Astrocyte (in vitro differentiated cells and primary cell): ENCODE measurements at regions not wholly inside any gene's neighbourhood (a gene's known extent, or its start where the extent isn't known, plus 50 kb on each side); places are given as distances from the start of the nearest gene placed in this dataset.

Source experiments
- DNase-seq: peaks from one replicate; pipeline ENCODE4 v3.0.0-alpha.2; 2010; ENCODE audit warnings: low read depth
- FAIRE-seq: peaks from 2 replicates; lab custom pipeline; 2011; peaks lifted over from hg19 to GRCh38; lab: Jason Lieb, UNC
- H2AFZ ChIP-seq: 2 replicates; pipeline ENCODE4 v1.6.0; 2012; ENCODE audit warnings: low read depth, low read length, inconsistent platforms
- H3K27ac ChIP-seq: 2 replicates; pipeline ENCODE4 v1.5.1; 2011; ENCODE audit warnings: low read depth, low read length, inconsistent platforms
- H3K27me3 ChIP-seq: 2 replicates; pipeline ENCODE4 v1.6.0; 2011; ENCODE audit warnings: low read length, inconsistent platforms; ENCODE audit not compliant: insufficient read depth
- H3K36me3 ChIP-seq: 2 replicates; pipeline ENCODE4 v1.5.1; 2011; ENCODE audit warnings: low read length, inconsistent platforms; ENCODE audit not compliant: insufficient read depth
- H3K4me1 ChIP-seq: 2 replicates; pipeline ENCODE4 v1.5.1; 2011; ENCODE audit warnings: low read length, inconsistent platforms; ENCODE audit not compliant: insufficient read depth
- H3K4me2 ChIP-seq: 2 replicates; pipeline ENCODE4 v1.6.0; 2012; ENCODE audit warnings: low read length, inconsistent platforms
- H3K4me3 ChIP-seq: 2 replicates; pipeline ENCODE4 v1.5.1; 2011; ENCODE audit warnings: low read depth, mild to moderate bottlenecking, low read length, inconsistent platforms; ENCODE audit not compliant: insufficient read depth
- H3K79me2 ChIP-seq: 2 replicates; pipeline ENCODE4 v1.6.0; 2012; ENCODE audit warnings: mild to moderate bottlenecking, low read length, inconsistent platforms; ENCODE audit not compliant: insufficient read depth
- H3K9ac ChIP-seq: 2 replicates; pipeline ENCODE4 v1.6.0; 2012; ENCODE audit warnings: mild to moderate bottlenecking, low read length, inconsistent platforms
- H3K9me3 ChIP-seq: 2 replicates; pipeline ENCODE4 v1.5.1; 2012; ENCODE audit warnings: low read depth, mild to moderate bottlenecking, low read length, inconsistent platforms; ENCODE audit not compliant: insufficient read depth
- H4K20me1 ChIP-seq: 2 replicates; pipeline ENCODE4 v1.6.0; 2012; ENCODE audit warnings: low read length, inconsistent platforms; ENCODE audit not compliant: insufficient read depth
- H3K27ac Mint-ChIP-seq: one replicate; pipeline ENCODE4 v1.8.0; 2021; ENCODE audit warnings: mild to moderate bottlenecking, mixed read lengths; ENCODE audit not compliant: unreplicated experiment
- H3K27me3 Mint-ChIP-seq: one replicate; pipeline ENCODE4 v1.8.0; 2021; ENCODE audit warnings: low read depth, mixed read lengths; ENCODE audit not compliant: unreplicated experiment
- H3K36me3 Mint-ChIP-seq: one replicate; pipeline ENCODE4 v1.8.0; 2021; ENCODE audit warnings: low read depth, mixed read lengths; ENCODE audit not compliant: unreplicated experiment
- H3K4me1 Mint-ChIP-seq: one replicate; pipeline ENCODE4 v1.8.0; 2021; ENCODE audit warnings: low read depth, mixed read lengths; ENCODE audit not compliant: unreplicated experiment
- H3K4me3 Mint-ChIP-seq: one replicate; pipeline ENCODE4 v1.8.0; 2021; ENCODE audit warnings: mild to moderate bottlenecking, moderate library complexity, mixed read lengths; ENCODE audit not compliant: unreplicated experiment
- H3K9me3 Mint-ChIP-seq: one replicate; pipeline ENCODE4 v1.8.0; 2021; ENCODE audit warnings: mild to moderate bottlenecking, mixed read lengths; ENCODE audit not compliant: unreplicated experiment
- CTCF ChIP-seq: IDR thresholded peaks from 2 replicates; pipeline ENCODE4 v1.5.1; 2011; ENCODE audit warnings: low read depth, mild to moderate bottlenecking, inconsistent platforms, low read length, moderate library complexity; ENCODE audit not compliant: insufficient read depth
- EZH2 ChIP-seq: IDR thresholded peaks from 2 replicates; pipeline ENCODE4 v1.6.1; 2012; ENCODE audit warnings: mild to moderate bottlenecking, low read length, inconsistent platforms; ENCODE audit not compliant: insufficient read depth

GRCh38 chr3:1561427-1561826 lies 468.6 kb downstream of the CNTN6 start:
- Mint-ChIP-seq H3K4me1 (no peaks in the 10 kb centered on the region), H3K27me3 (no peaks in the 10 kb centered on the region), H3K27ac (no peak overlapping the region), H3K9me3 (peaks cover 4% of the 10 kb centered on the region), H3K36me3 (no peaks in the 10 kb centered on the region), H3K4me3 (no peak overlapping the region)
- no peak overlapping the region for H3K4me3 ChIP-seq
- H3K27ac ChIP-seq = no peak overlapping the region
- no peak overlapping the region for H2AFZ ChIP-seq
- FAIRE-seq = no peak
- no peaks in the 10 kb centered on the region for H3K79me2 ChIP-seq
- no peaks in the 10 kb centered on the region for H3K36me3 ChIP-seq
- TF ChIP-seq CTCF (no peak), EZH2 (no peak)
- no peaks in the 10 kb centered on the region for H3K27me3 ChIP-seq
- H4K20me1 ChIP-seq = no peaks in the 10 kb centered on the region
- no peak for DNase-seq
- H3K4me2 ChIP-seq = no peak overlapping the region
- H3K9ac ChIP-seq = no peak overlapping the region
- peaks cover 3% of the 10 kb centered on the region for H3K9me3 ChIP-seq
- no peaks in the 10 kb centered on the region for H3K4me1 ChIP-seq

GRCh38 chr3:1571736-1572135 lies 478.9 kb downstream of the CNTN6 start:
- no peak overlapping the region for H3K27ac Mint-ChIP-seq
- TF ChIP-seq EZH2 (no peak), CTCF (no peak)
- DNase-seq = no peak
- H3K79me2 ChIP-seq = no peaks in the 10 kb centered on the region
- no peaks in the 10 kb centered on the region for H3K36me3 Mint-ChIP-seq
- H3K4me1 Mint-ChIP-seq = no peaks in the 10 kb centered on the region
- no peak overlapping the region for H3K4me2 ChIP-seq
- H4K20me1 ChIP-seq = no peaks in the 10 kb centered on the region
- H3K9ac ChIP-seq = no peak overlapping the region
- no peak overlapping the region for H3K4me3 Mint-ChIP-seq
- H3K36me3 ChIP-seq = no peaks in the 10 kb centered on the region
- FAIRE-seq = no peak
- no peaks in the 10 kb centered on the region for H3K27me3 Mint-ChIP-seq
- peaks cover 4% of the 10 kb centered on the region for H3K9me3 ChIP-seq
- H3K27ac ChIP-seq = no peak overlapping the region
- H3K4me3 ChIP-seq = no peak overlapping the region
- H3K9me3 Mint-ChIP-seq = peaks cover 4% of the 10 kb centered on the region
- H3K4me1 ChIP-seq = no peaks in the 10 kb centered on the region
- no peaks in the 10 kb centered on the region for H3K27me3 ChIP-seq
- no peak overlapping the region for H2AFZ ChIP-seq

GRCh38 chr3:1576047-1576446 lies 483.2 kb downstream of the CNTN6 start:
- Mint-ChIP-seq H3K4me1 (no peaks in the 10 kb centered on the region), H3K9me3 (peaks cover 2% of the 10 kb centered on the region), H3K27ac (no peak overlapping the region), H3K27me3 (no peaks in the 10 kb centered on the region), H3K4me3 (no peak overlapping the region), H3K36me3 (no peaks in the 10 kb centered on the region)
- Histone ChIP-seq H2AFZ (no peak overlapping the region), H3K4me1 (no peaks in the 10 kb centered on the region), H3K27me3 (no peaks in the 10 kb centered on the region), H3K79me2 (no peaks in the 10 kb centered on the region), H4K20me1 (no peaks in the 10 kb centered on the region), H3K9me3 (peaks cover 4% of the 10 kb centered on the region), H3K4me3 (no peak overlapping the region), H3K36me3 (no peaks in the 10 kb centered on the region), H3K4me2 (no peak overlapping the region), H3K9ac (no peak overlapping the region), H3K27ac (no peak overlapping the region)
- TF ChIP-seq CTCF (no peak), EZH2 (no peak)
- no peak for FAIRE-seq
- no peak for DNase-seq
